Chondrocyte (in vitro differentiated cells): ENCODE measurements at regions not wholly inside any gene's neighbourhood (a gene's known extent, or its start where the extent isn't known, plus 50 kb on each side); places are given as distances from the start of the nearest gene placed in this dataset.
A peak's percentile ranks its signal among the peaks of the same experiment; 100 is the strongest.

ENCODE experiments used
- DNase-seq: peaks from one replicate; pipeline ENCODE4 v3.0.0; 2021; ENCODE audit warnings: mixed read lengths, low spot score
- H3K27ac Mint-ChIP-seq: one replicate; pipeline ENCODE4 v1.8.0; 2021; ENCODE audit warnings: mild to moderate bottlenecking, moderate library complexity, mixed read lengths; ENCODE audit not compliant: unreplicated experiment
- H3K27me3 Mint-ChIP-seq: 2 replicates; pipeline ENCODE4 v1.8.0; 2021; ENCODE audit warnings: low read depth, mixed read lengths
- H3K36me3 Mint-ChIP-seq: 2 replicates; pipeline ENCODE4 v1.8.0; 2021; ENCODE audit warnings: low read depth, mixed read lengths
- H3K4me1 Mint-ChIP-seq: 2 replicates; pipeline ENCODE4 v1.8.0; 2021; ENCODE audit warnings: low read depth, mild to moderate bottlenecking, mixed read lengths
- H3K4me3 Mint-ChIP-seq: one replicate; pipeline ENCODE4 v1.8.0; 2021; ENCODE audit warnings: mild to moderate bottlenecking, moderate library complexity, mixed read lengths; ENCODE audit not compliant: unreplicated experiment
- H3K9me3 Mint-ChIP-seq: 2 replicates; pipeline ENCODE4 v1.8.0; 2021; ENCODE audit warnings: low read depth, mixed read lengths
- CTCF ChIP-seq: fragments of 200-600 bp; sonication (generic); IDR thresholded peaks from 2 replicates; pipeline ENCODE4 v1.5.0; 2021; ENCODE audit warnings: antibody characterized with exemption, mild to moderate bottlenecking, moderate library complexity

GRCh38 chr1:95744731-95745130 lies 510.7 kb downstream of the RWDD3 start:
- Mint-ChIP-seq H3K9me3 (peaks cover 11% of the 10 kb centered on the region), H3K4me1 (no peaks in the 10 kb centered on the region), H3K36me3 (no peaks in the 10 kb centered on the region), H3K27ac (no peak overlapping the region), H3K4me3 (no peak overlapping the region), H3K27me3 (peaks cover 4% of the 10 kb centered on the region)
- no peak for TF ChIP-seq CTCF
- no peak for DNase-seq

DNA sequence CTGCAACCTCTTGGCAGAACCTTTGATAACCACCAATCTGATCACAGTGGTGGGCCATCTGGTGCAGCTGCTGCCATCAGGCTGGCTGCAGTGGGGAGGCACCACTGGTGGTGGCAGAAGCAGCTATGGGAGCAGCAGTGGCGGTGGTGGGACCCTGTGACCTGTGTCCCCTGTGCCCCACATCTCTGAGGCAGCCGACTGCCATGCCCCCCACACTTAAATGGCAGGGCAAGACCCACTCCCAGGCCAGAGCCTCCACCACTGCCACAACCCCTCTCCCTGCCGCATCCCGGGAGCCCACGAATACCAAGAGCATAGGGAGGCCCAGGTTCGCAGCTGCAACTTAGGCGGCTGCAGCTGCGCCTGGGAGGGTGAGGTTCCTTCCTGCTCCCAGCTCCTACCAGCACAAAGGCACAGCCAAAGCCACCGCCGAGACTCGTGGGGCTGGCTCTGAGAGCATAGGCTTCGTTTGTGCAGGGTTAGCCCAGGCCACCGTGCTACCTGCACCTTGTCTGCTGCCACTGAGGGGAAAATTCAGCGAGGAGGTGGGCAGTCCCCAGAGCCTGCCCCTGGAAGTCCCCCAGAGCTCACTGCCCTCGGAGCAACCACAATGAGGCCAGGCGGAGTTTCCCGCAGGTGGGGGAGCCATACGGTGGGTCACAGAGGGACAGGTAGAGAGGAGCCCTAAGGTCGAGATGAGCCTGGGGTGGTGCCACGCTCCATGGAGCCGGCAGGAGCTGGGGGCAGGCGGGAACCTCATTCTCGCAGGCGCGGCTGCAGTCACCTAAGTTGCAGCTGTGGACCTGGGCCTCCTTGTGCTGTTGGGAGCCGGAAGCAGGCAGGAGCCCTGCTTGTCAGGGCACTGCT lies 518.7 kb downstream of the RWDD3 start:
- Mint-ChIP-seq H3K36me3 (no peaks in the 10 kb centered on the region), H3K27ac (no peak overlapping the region), H3K27me3 (no peaks in the 10 kb centered on the region), H3K4me1 (no peaks in the 10 kb centered on the region), H3K4me3 (no peak overlapping the region), H3K9me3 (peaks cover 20% of the 10 kb centered on the region)
- DNase-seq: peak; percentile 78
- TF ChIP-seq CTCF: no peak

DNA sequence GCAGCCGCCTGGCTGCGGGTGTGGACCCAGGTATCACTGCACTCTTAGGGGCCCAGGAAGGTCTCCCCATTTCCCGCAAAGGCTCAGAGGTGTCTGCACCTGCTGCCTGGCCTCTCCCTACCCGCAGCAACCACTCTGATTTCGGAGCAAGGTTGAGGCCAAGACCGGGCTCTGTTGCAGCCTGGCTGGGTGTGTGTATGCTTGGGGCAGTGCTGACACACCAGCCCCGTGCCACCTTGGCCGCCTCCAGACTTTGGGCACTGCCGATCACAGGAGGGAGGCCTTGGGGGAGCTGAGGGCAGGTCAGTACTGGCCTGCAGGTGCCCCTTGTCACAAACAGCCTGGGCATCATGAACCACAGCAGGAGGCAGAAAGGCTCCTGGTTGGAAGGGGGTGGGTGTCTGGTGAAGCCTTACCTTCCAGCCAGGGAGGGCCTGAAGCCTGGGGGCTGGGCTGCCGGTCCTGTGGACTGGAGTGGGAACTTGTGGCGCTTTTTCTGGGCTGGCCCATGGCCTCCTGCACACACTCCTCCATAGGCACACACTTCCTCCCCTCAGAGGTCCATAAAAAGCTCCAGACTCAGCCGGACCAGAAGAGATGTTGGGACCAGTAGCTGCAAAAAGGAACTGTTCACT lies 519.5 kb downstream of the RWDD3 start:
- no peaks in the 10 kb centered on the region for H3K27me3 Mint-ChIP-seq
- H3K27ac Mint-ChIP-seq: no peak overlapping the region
- no peaks in the 10 kb centered on the region for H3K36me3 Mint-ChIP-seq
- peak; percentile 55 for DNase-seq
- TF ChIP-seq CTCF: no peak
- H3K4me3 Mint-ChIP-seq: no peak overlapping the region
- peaks cover 20% of the 10 kb centered on the region for H3K9me3 Mint-ChIP-seq
- H3K4me1 Mint-ChIP-seq: no peaks in the 10 kb centered on the region

GRCh38 chr1:95754412-95754811 lies 520.4 kb downstream of the RWDD3 start:
- no peak overlapping the region for H3K27ac Mint-ChIP-seq
- peaks cover 22% of the 10 kb centered on the region for H3K9me3 Mint-ChIP-seq
- no peaks in the 10 kb centered on the region for H3K27me3 Mint-ChIP-seq
- DNase-seq: peak; percentile 68
- no peaks in the 10 kb centered on the region for H3K36me3 Mint-ChIP-seq
- H3K4me3 Mint-ChIP-seq: no peak overlapping the region
- TF ChIP-seq CTCF: no peak
- H3K4me1 Mint-ChIP-seq: no peaks in the 10 kb centered on the region

DNA sequence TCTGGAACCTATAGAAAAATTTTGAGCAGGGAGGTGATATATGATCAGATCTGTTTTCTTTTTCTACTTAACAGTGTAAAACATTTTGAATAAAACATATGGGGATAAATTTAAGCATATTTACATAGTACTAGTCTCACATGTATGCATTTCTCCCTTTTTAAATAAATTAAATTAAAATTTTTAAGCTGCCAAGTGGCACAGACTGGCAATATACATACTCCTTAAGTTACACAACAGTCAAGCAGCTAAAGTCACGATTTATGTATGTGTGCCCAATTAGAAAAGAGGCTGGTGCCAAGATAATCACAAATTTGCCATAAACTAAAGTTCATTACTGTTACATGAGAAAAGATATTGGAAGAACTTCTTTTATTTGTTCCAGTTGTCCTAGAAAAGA lies 532.0 kb downstream of the RWDD3 start:
- Mint-ChIP-seq H3K4me1 (no peaks in the 10 kb centered on the region), H3K9me3 (peaks cover 3% of the 10 kb centered on the region), H3K36me3 (no peaks in the 10 kb centered on the region), H3K27me3 (peaks cover 2% of the 10 kb centered on the region), H3K27ac (no peak overlapping the region), H3K4me3 (no peak overlapping the region)
- DNase-seq: no peak
- no peak for TF ChIP-seq CTCF
